Suprapubic skin (tissue), 4 donors: ENCODE measurements at regions not wholly inside any gene's neighbourhood (a gene's known extent, or its start where the extent isn't known, plus 50 kb on each side); places are given as distances from the start of the nearest gene placed in this dataset.

ENCODE experiments used
- POLR2A ChIP-seq, 2 donors: fragments of 450-650 bp; IDR thresholded peaks; one replicate each; pipeline ENCODE4 v1.6.1; 2017; ENCODE audit warnings: antibody characterized with exemption in 2 of 2, mild to moderate bottlenecking in 2 of 2, moderate library complexity in 2 of 2
- POLR2AphosphoS5 ChIP-seq, 3 donors: sonication (generic); formaldehyde crosslinking; IDR thresholded peaks; one replicate each; pipeline ENCODE4 v1.6.1; 2017; ENCODE audit warnings: antibody characterized with exemption in 3 of 3
- TF ChIP-seq, protein P1 (sequence below), 2 donors: fragments of 200-600 bp in 1 of 2; fragments of 450-650 bp in 1 of 2; sonication (generic) in 1 of 2; IDR thresholded peaks; one replicate each; pipeline ENCODE4 v1.5.1; 2016 to 2019; ENCODE audit warnings: antibody characterized with exemption in 2 of 2, mild to moderate bottlenecking in 1 of 2, moderate library complexity in 1 of 2

DNA sequence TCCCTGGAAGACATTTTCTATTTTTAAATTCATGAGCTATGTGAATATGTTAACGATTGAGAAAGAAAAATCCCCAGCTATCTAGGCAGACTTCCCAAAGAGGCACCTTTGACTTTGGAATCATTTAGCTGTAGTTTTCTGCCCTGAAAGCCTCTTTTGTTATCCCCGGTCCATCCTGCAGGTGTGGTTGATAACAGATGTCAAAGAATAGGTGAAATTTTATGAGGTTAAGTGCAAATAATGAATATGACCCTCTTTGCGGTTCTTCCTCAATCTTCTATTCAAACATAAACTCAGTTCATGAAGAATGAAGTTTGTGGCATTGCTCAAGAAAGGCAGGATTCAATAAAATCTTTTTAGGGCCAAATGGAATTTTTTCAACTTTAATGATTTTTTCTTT, 51.6 kb upstream of the ATP8B1 start:
- TF ChIP-seq, protein P1, sequence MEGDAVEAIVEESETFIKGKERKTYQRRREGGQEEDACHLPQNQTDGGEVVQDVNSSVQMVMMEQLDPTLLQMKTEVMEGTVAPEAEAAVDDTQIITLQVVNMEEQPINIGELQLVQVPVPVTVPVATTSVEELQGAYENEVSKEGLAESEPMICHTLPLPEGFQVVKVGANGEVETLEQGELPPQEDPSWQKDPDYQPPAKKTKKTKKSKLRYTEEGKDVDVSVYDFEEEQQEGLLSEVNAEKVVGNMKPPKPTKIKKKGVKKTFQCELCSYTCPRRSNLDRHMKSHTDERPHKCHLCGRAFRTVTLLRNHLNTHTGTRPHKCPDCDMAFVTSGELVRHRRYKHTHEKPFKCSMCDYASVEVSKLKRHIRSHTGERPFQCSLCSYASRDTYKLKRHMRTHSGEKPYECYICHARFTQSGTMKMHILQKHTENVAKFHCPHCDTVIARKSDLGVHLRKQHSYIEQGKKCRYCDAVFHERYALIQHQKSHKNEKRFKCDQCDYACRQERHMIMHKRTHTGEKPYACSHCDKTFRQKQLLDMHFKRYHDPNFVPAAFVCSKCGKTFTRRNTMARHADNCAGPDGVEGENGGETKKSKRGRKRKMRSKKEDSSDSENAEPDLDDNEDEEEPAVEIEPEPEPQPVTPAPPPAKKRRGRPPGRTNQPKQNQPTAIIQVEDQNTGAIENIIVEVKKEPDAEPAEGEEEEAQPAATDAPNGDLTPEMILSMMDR (IDR thresholded peaks at IDR 0.05), result no peak
- no peak for TF ChIP-seq POLR2AphosphoS5 (IDR thresholded peaks at IDR 0.05)
- no peak for TF ChIP-seq POLR2A (IDR thresholded peaks at IDR 0.05)
